T-cell (primary cell): ENCODE measurements at regions not wholly inside any gene's neighbourhood (a gene's known extent, or its start where the extent isn't known, plus 50 kb on each side); places are given as distances from the start of the nearest gene placed in this dataset.

Experiments
- ATAC-seq, 4 experiments: fragments of 200-7000 bp in 3 of 4; fragments of 150-1000 bp in 1 of 4; cut with Tn5 transposase; replicated peaks in 1 of 4; 1 replicate in 3 of 4; 2 replicates in 1 of 4; pipeline ENCODE4 v1.10.0; 2021; ENCODE audit warnings: moderate library complexity in 3 of 4, mild to moderate bottlenecking in 2 of 4, moderate number of reproducible peaks in 1 of 4
- CTCF ChIA-PET, 2 donors: fragments of 300-600 bp; sonication (Branson Sonifier 250); formaldehyde crosslinking; loops; one replicate each; lab custom pipeline; 2022; ENCODE audit warnings: antibody characterized with exemption in 2 of 2; lab: Charles Lee
- POLR2A ChIA-PET, 2 donors: fragments of 300-600 bp; sonication (Branson Sonifier 250); formaldehyde crosslinking; loops; one replicate each; lab custom pipeline; 2022; ENCODE audit warnings: antibody characterized with exemption in 2 of 2; lab: Charles Lee
- DNase-seq, 35 experiments: peaks; one replicate each; pipeline versions ENCODE4 v3.0.0 to v3.0.0-alpha.2; 2013 to 2023
- H3K27ac ChIP-seq: one replicate; pipeline ENCODE4 v1.5.1; 2013; ENCODE audit warnings: low read length
- H3K27me3 ChIP-seq, 2 experiments: replicated peaks in 1 of 2; 1 replicate in 1 of 2; 2 replicates in 1 of 2; pipeline versions ENCODE4 v1.6.1 to v1.7.0; 2013; ENCODE audit warnings: low read length in 1 of 2, mixed read lengths in 1 of 2; ENCODE audit not compliant: control insufficient read depth in 2 of 2, insufficient read depth in 2 of 2; ENCODE audit errors: extremely low read depth in 1 of 2
- H3K36me3 ChIP-seq, 2 donors: 1 replicate in 1 of 2; 2 replicates in 1 of 2; pipeline versions ENCODE4 v1.6.1 to v1.7.0; 2013; ENCODE audit warnings: low read length in 1 of 2; ENCODE audit not compliant: control insufficient read depth in 2 of 2, insufficient read depth in 1 of 2; ENCODE audit errors: extremely low read depth in 1 of 2
- H3K4me1 ChIP-seq, 2 experiments: 1 replicate in 1 of 2; 2 replicates in 1 of 2; pipeline versions ENCODE4 v1.6.1 to v1.7.0; 2013; ENCODE audit warnings: low read length in 2 of 2, mixed read lengths in 1 of 2; ENCODE audit not compliant: insufficient read depth in 2 of 2, control insufficient read depth in 1 of 2; ENCODE audit errors: extremely low read depth in 1 of 2
- H3K4me3 ChIP-seq, 2 donors: 1 replicate in 1 of 2; 2 replicates in 1 of 2; pipeline versions ENCODE4 v1.5.1 to v1.7.0; 2013; ENCODE audit warnings: mild to moderate bottlenecking in 2 of 2, low read length in 1 of 2, moderate library complexity in 1 of 2; ENCODE audit not compliant: control insufficient read depth in 1 of 2; ENCODE audit errors: extremely low read depth in 1 of 2
- H3K9me3 ChIP-seq: 2 replicates; pipeline ENCODE4 v1.7.0; 2013
- H3K27ac Mint-ChIP-seq, 2 donors: one replicate each; pipeline ENCODE4 v1.8.0; 2020 to 2021; ENCODE audit warnings: mild to moderate bottlenecking in 2 of 2, mixed read lengths in 2 of 2
- H3K27me3 Mint-ChIP-seq, 2 donors: one replicate each; pipeline ENCODE4 v1.8.0; 2021 to 2022; ENCODE audit warnings: mixed read lengths in 2 of 2
- H3K36me3 Mint-ChIP-seq: one replicate; pipeline ENCODE4 v1.8.0; 2021; ENCODE audit warnings: mixed read lengths
- H3K4me1 Mint-ChIP-seq, 3 donors: one replicate each; pipeline ENCODE4 v1.8.0; 2020 to 2022; ENCODE audit warnings: mixed read lengths in 3 of 3, mild to moderate bottlenecking in 1 of 3
- H3K4me3 Mint-ChIP-seq, 3 donors: one replicate each; pipeline ENCODE4 v1.8.0; 2020 to 2022; ENCODE audit warnings: mild to moderate bottlenecking in 3 of 3, mixed read lengths in 3 of 3, moderate library complexity in 3 of 3
- H3K9me3 Mint-ChIP-seq, 3 donors: one replicate each; pipeline ENCODE4 v1.8.0; 2020 to 2022; ENCODE audit warnings: mixed read lengths in 3 of 3
- WGBS: methylation state at CpG from one replicate; pipeline ENCODE4 v1.1.5; 2013; ENCODE audit warnings: missing lambda C conversion rate; ENCODE audit not compliant: insufficient coverage; 5-methylcytosine and 5-hydroxymethylcytosine counted together

DNA sequence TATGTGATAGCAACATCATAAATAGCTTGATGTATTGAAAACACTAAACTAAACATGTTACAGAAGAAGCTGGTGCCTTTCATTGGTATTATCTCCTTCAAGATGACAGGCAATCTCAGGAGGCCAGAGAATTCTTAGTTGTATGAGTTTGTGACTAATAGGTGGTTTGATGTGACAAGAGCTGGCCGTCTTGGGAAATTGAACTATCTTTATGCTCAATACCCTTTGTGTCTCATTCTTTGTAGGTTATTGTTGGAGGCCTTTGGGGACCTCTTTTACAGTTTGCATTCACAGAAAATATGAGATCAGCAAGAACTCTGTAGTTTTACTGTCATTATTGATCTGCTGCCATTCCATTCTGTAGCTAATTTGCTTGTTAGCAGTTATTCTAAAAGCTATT lies 659.2 kb upstream of the PITX2 start:
- WGBS, result no CpG with 5 or more reads among the region's 1 CpG
- ChIA-PET CTCF (no interaction called here), POLR2A (no interaction called here)
- Histone ChIP-seq H3K36me3 (no peaks in the 10 kb centered on the region), H3K27me3 (no peaks in the 10 kb centered on the region), H3K4me3 (no peak overlapping the region), H3K4me1 (no peaks in the 10 kb centered on the region), H3K9me3 (no peaks in the 10 kb centered on the region), H3K27ac (no peak overlapping the region)
- Mint-ChIP-seq H3K4me1 (no peaks in the 10 kb centered on the region), H3K27ac (no peak overlapping the region), H3K36me3 (no peaks in the 10 kb centered on the region), H3K9me3 (no peaks in the 10 kb centered on the region), H3K4me3 (no peak overlapping the region), H3K27me3 (peaks cover 0 to 4% of the 10 kb centered on the region in 2 donors)
- ATAC-seq, result no peak
- DNase-seq, result no peak

DNA sequence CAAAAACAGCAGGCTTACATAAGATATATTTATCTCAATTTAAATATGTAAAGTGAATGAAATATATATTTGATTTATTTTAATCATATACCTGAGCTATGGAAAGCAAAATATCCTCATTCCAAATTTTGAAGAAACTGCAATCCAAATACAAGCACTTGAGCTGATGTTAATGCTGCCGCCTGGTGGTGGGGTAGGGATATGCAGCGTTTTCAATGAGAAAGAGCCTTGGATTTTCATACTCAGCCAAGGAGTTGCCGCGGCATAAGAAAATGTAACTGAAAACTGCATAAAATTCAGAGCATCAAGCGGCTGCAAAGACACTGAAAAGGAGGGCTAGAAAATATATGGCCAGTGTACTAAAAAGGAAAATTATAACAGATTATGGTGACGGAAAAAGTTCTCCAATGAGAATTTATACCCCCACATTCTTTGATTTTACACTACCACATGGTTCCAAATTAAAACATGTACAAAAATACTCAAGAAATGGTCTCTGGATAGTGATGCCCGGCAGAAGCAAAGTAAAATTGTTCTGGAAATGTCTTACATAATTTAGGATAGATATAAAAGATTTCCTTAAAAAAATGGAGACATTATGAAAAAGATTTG lies 660.3 kb upstream of the PITX2 start:
- no peak overlapping the region for H3K4me3 ChIP-seq
- no peak for ATAC-seq
- WGBS, result no CpG with 5 or more reads among the region's 7 CpGs
- H3K9me3 Mint-ChIP-seq, result no peaks in the 10 kb centered on the region
- no peaks in the 10 kb centered on the region for H3K9me3 ChIP-seq
- no peaks in the 10 kb centered on the region for H3K4me1 Mint-ChIP-seq
- no peaks in the 10 kb centered on the region for H3K4me1 ChIP-seq
- ChIA-PET POLR2A (no interaction called here), CTCF (interaction anchor here in 1 of 2 donors (1.1 kb wide), 1 partner anchor 84 kb away, joined by 4 read pairs; no protein-coding TSS in a partner anchor)
- no peak overlapping the region for H3K27ac ChIP-seq
- H3K4me3 Mint-ChIP-seq, result no peak overlapping the region
- peak in 10 of 35 experiments; percentile 0 to 20 (median 2) for DNase-seq
- no peaks in the 10 kb centered on the region for H3K36me3 ChIP-seq
- H3K27me3 Mint-ChIP-seq, result peaks cover 0 to 4% of the 10 kb centered on the region in 2 donors
- H3K36me3 Mint-ChIP-seq, result no peaks in the 10 kb centered on the region
- H3K27ac Mint-ChIP-seq, result no peak overlapping the region
- no peaks in the 10 kb centered on the region for H3K27me3 ChIP-seq

DNA sequence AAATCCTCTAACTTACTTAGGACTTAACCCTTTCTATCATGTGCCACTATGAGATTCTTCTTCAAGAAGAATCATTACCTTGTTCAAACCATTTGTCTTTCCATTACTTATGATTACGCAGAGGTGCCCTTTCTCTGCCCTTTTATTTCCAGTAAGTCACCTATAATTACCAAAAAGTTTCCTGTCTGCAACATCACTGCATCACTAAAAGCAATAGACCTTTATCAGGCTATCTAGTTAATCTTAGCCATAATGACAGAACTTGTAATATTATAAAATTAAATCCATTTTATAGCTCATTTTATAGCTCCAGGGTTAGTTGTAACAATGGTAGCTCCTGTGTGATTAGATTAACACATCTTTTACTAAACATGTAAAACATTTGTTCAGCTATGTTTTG lies 673.6 kb upstream of the PITX2 start:
- POLR2A ChIA-PET, result no interaction called here
- Histone ChIP-seq H3K9me3 (no peaks in the 10 kb centered on the region), H3K36me3 (no peaks in the 10 kb centered on the region), H3K27me3 (no peaks in the 10 kb centered on the region), H3K27ac (no peak overlapping the region), H3K4me3 (no peak overlapping the region), H3K4me1 (no peaks in the 10 kb centered on the region)
- WGBS, result 80% methylated on average over 1 of the region's 1 CpG
- no peak overlapping the region for H3K27ac Mint-ChIP-seq
- H3K36me3 Mint-ChIP-seq, result no peaks in the 10 kb centered on the region
- no peaks in the 10 kb centered on the region for H3K4me1 Mint-ChIP-seq
- CTCF ChIA-PET, result no interaction called here
- DNase-seq (no peak), ATAC-seq (no peak)
- H3K4me3 Mint-ChIP-seq, result no peak overlapping the region
- peaks cover 2 to 17% (median 16%) of the 10 kb centered on the region in 3 donors for H3K9me3 Mint-ChIP-seq
- no peaks in the 10 kb centered on the region for H3K27me3 Mint-ChIP-seq

DNA sequence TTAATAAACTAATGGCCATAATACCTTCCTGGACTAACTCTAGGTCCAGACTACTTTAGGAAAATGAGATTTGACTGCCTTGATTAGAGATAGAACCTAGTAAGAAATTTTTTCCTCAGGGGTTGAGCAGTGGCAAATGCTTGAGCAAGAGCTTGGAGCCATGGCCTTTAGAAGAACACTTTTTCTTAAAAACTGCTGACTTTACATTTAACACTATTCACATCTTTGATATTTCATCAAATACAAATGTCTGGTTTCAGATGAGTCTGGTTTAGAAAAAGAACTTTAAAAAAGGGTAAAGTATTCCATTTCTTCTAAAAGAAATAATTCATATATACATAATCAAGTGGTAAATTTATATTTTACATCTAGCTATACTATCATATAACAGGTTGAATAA lies 680.9 kb upstream of the PITX2 start:
- Histone ChIP-seq H3K9me3 (no peaks in the 10 kb centered on the region), H3K27ac (no peak overlapping the region), H3K27me3 (no peaks in the 10 kb centered on the region), H3K4me3 (no peak overlapping the region), H3K4me1 (no peaks in the 10 kb centered on the region), H3K36me3 (no peaks in the 10 kb centered on the region)
- ChIA-PET POLR2A (no interaction called here), CTCF (no interaction called here)
- no peak for ATAC-seq
- DNase-seq, result no peak
- no peak overlapping the region for H3K4me3 Mint-ChIP-seq
- no peaks in the 10 kb centered on the region for H3K36me3 Mint-ChIP-seq
- H3K27me3 Mint-ChIP-seq, result no peaks in the 10 kb centered on the region
- H3K27ac Mint-ChIP-seq, result no peak overlapping the region
- no peaks in the 10 kb centered on the region for H3K4me1 Mint-ChIP-seq
- peaks cover 4 to 20% (median 8%) of the 10 kb centered on the region in 3 donors for H3K9me3 Mint-ChIP-seq

DNA sequence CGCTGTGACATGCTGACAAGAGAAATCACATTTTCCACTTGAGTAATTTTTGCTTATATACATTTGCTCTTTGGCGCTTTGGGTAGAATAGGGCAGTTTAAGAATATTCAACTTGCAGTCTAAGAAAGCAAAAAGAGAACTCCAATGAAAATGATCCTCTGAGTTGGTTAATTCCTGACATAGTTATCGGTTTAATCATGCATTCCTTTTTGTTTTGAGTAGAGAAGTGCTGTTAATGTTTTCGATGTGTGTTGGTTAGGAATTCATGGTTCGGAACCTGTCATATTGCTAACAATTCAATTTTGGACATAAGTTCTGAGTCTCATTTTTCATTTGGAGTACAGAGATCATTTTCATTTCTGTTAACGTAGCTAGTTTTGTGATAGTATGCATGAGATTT lies 700.6 kb upstream of the PITX2 start:
- H3K36me3 ChIP-seq, result no peaks in the 10 kb centered on the region
- H3K4me3 ChIP-seq, result no peak overlapping the region
- no peaks in the 10 kb centered on the region for H3K36me3 Mint-ChIP-seq
- ATAC-seq, result no peak
- H3K27me3 Mint-ChIP-seq, result no peaks in the 10 kb centered on the region
- H3K9me3 ChIP-seq, result no peaks in the 10 kb centered on the region
- H3K27ac Mint-ChIP-seq, result no peak overlapping the region
- H3K27me3 ChIP-seq, result no peaks in the 10 kb centered on the region
- H3K27ac ChIP-seq, result no peak overlapping the region
- H3K4me1 ChIP-seq, result no peaks in the 10 kb centered on the region
- H3K4me1 Mint-ChIP-seq, result no peaks in the 10 kb centered on the region
- POLR2A ChIA-PET, result no interaction called here
- peaks cover 0 to 8% (median 2%) of the 10 kb centered on the region in 3 donors for H3K9me3 Mint-ChIP-seq
- no peak for DNase-seq
- CTCF ChIA-PET, result no interaction called here
- no CpG with 5 or more reads among the region's 6 CpGs for WGBS
- no peak overlapping the region for H3K4me3 Mint-ChIP-seq

DNA sequence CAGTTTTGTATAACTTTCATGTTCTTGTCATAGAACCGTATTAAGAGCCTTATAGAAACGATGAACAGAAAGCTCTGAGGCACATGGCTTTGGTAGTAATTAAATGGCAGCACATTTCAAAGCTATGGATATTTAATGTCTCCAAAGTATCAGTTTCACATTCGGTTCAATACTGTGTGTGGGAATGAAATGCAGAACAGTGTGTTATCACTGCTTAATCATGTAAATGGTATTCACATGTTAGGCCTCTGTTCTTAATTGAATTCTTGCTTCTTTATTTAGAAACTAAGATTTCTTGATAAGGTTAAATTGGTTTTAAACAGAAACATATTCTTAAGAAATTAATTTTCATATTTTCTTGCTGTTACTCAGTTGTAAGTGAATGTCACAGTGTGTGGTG lies 701.0 kb upstream of the PITX2 start:
- WGBS, result 80% methylated on average over 3 of the region's 3 CpGs
- H3K27me3 Mint-ChIP-seq, result no peaks in the 10 kb centered on the region

DNA sequence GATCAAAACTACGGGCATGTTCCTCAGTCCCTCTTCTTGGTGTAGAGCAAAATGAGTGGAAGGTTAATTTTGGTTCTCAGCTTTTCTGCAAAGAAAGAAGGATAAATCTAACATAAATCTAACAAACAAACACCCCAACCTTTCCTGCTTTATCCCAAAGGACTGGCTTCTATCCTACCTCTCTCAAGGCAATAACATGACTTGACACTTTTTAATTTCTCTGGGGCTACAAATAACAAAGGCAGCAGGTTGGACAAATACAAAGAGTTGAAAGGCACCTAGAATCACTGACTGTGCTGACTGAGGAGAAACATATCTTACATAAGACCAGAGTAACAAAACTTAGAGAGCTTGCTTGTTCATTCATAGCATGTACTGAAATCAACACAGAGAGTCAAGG lies 703.6 kb upstream of the PITX2 start:
- H3K27ac ChIP-seq, result no peak overlapping the region
- no peaks in the 10 kb centered on the region for H3K9me3 ChIP-seq
- WGBS, result no CpG with 5 or more reads among the region's 1 CpG
- H3K36me3 ChIP-seq, result no peaks in the 10 kb centered on the region
- Mint-ChIP-seq H3K27ac (no peak overlapping the region), H3K9me3 (peaks cover 4 to 10% (median 5%) of the 10 kb centered on the region in 3 donors), H3K4me3 (no peak overlapping the region), H3K4me1 (no peaks in the 10 kb centered on the region), H3K27me3 (no peaks in the 10 kb centered on the region), H3K36me3 (no peaks in the 10 kb centered on the region)
- no peak overlapping the region for H3K4me3 ChIP-seq
- ATAC-seq (no peak), DNase-seq (no peak)
- CTCF ChIA-PET, result no interaction called here
- POLR2A ChIA-PET, result no interaction called here
- H3K4me1 ChIP-seq, result no peaks in the 10 kb centered on the region
- H3K27me3 ChIP-seq, result no peaks in the 10 kb centered on the region

More for the DNA sequence above, 701.0 kb upstream of the PITX2 start:
- no peaks in the 10 kb centered on the region for H3K27me3 ChIP-seq
- H3K27ac ChIP-seq, result no peak overlapping the region
- Mint-ChIP-seq H3K4me1 (no peaks in the 10 kb centered on the region), H3K27ac (no peak overlapping the region), H3K9me3 (peaks cover 0 to 8% (median 2%) of the 10 kb centered on the region in 3 donors), H3K36me3 (no peaks in the 10 kb centered on the region), H3K4me3 (no peak overlapping the region)
- no peaks in the 10 kb centered on the region for H3K9me3 ChIP-seq
- DNase-seq, result no peak
- no peaks in the 10 kb centered on the region for H3K4me1 ChIP-seq
- H3K4me3 ChIP-seq, result no peak overlapping the region
- no peaks in the 10 kb centered on the region for H3K36me3 ChIP-seq
- ATAC-seq, result no peak
- ChIA-PET CTCF (no interaction called here), POLR2A (no interaction called here)
